Suprapubic skin (tissue), 4 donors: ENCODE measurements at regions not wholly inside any gene's neighbourhood (a gene's known extent, or its start where the extent isn't known, plus 50 kb on each side); places are given as distances from the start of the nearest gene placed in this dataset.

Experiments
- DNase-seq, 2 donors: peaks; one replicate each; pipeline ENCODE4 v3.0.0-alpha.2; 2019; ENCODE audit warnings: low spot score in 2 of 2
- H3K27ac ChIP-seq: fragments of 200-600 bp; sonication (generic); one replicate; pipeline ENCODE4 v1.5.1; 2019
- H3K27me3 ChIP-seq: fragments of 200-600 bp; sonication (generic); one replicate; pipeline ENCODE4 v1.5.1; 2019
- H3K36me3 ChIP-seq: fragments of 200-600 bp; sonication (generic); one replicate; pipeline ENCODE4 v1.5.1; 2019
- H3K4me1 ChIP-seq: fragments of 200-600 bp; sonication (generic); one replicate; pipeline ENCODE4 v1.5.1; 2019
- H3K4me3 ChIP-seq: fragments of 200-600 bp; sonication (generic); one replicate; pipeline ENCODE4 v1.5.1; 2019; ENCODE audit warnings: mild to moderate bottlenecking
- H3K9me3 ChIP-seq: fragments of 200-600 bp; sonication (generic); one replicate; pipeline ENCODE4 v1.5.1; 2019
- CTCF ChIP-seq, 2 donors: fragments of 200-600 bp in 1 of 2; fragments of 450-650 bp in 1 of 2; sonication (generic) in 1 of 2; IDR thresholded peaks; one replicate each; pipeline ENCODE4 v1.5.1; 2016 to 2019; ENCODE audit warnings: antibody characterized with exemption in 2 of 2, mild to moderate bottlenecking in 1 of 2, moderate library complexity in 1 of 2
- EP300 ChIP-seq: sonication (generic); formaldehyde crosslinking; IDR thresholded peaks from one replicate; pipeline ENCODE4 v1.6.1; 2017; ENCODE audit warnings: antibody characterized with exemption
- POLR2A ChIP-seq, 2 donors: fragments of 450-650 bp; IDR thresholded peaks; one replicate each; pipeline ENCODE4 v1.6.1; 2017; ENCODE audit warnings: antibody characterized with exemption in 2 of 2, mild to moderate bottlenecking in 2 of 2, moderate library complexity in 2 of 2
- POLR2AphosphoS5 ChIP-seq, 3 donors: sonication (generic); formaldehyde crosslinking; IDR thresholded peaks; one replicate each; pipeline ENCODE4 v1.6.1; 2017; ENCODE audit warnings: antibody characterized with exemption in 3 of 3
- WGBS: methylation state at CpG from one replicate; pipeline ENCODE4 v1.1.5; 2018; 5-methylcytosine and 5-hydroxymethylcytosine counted together

- no peak overlapping the region for H3K4me3 ChIP-seq
- H3K4me1 ChIP-seq, result no peaks in the 10 kb centered on the region
- H3K9me3 ChIP-seq, result no peaks in the 10 kb centered on the region
- H3K27ac ChIP-seq, result no peak overlapping the region
- H3K36me3 ChIP-seq, result no peaks in the 10 kb centered on the region
- 96% methylated on average over 8 of the region's 8 CpGs for WGBS
- no peak for TF ChIP-seq POLR2AphosphoS5 (IDR thresholded peaks at IDR 0.05)
- H3K27me3 ChIP-seq, result peaks cover 7% of the 10 kb centered on the region
- DNase-seq, result no peak
These were observed 657.4 kb upstream of the ID2 start for GRCh38 chr2:8024506-8024905.

GRCh38 chr2:8026381-8026780 is 655.5 kb upstream of the ID2 start:
- H3K27me3 ChIP-seq, result peaks cover 7% of the 10 kb centered on the region
- 72% methylated on average over 4 of the region's 4 CpGs for WGBS
- H3K4me3 ChIP-seq, result no peak overlapping the region
- no peaks in the 10 kb centered on the region for H3K9me3 ChIP-seq
- H3K4me1 ChIP-seq, result no peaks in the 10 kb centered on the region
- no peak for TF ChIP-seq POLR2A (IDR thresholded peaks at IDR 0.05)
- TF ChIP-seq POLR2AphosphoS5 (IDR thresholded peaks at IDR 0.05), result no peak
- no peak for TF ChIP-seq EP300
- no peak for TF ChIP-seq CTCF (IDR thresholded peaks at IDR 0.05)
- no peak overlapping the region for H3K27ac ChIP-seq
- no peak for DNase-seq
- no peaks in the 10 kb centered on the region for H3K36me3 ChIP-seq

GRCh38 chr2:8027387-8027786 is 654.5 kb upstream of the ID2 start:
- Histone ChIP-seq H3K27ac (no peak overlapping the region), H3K4me3 (no peak overlapping the region), H3K36me3 (no peaks in the 10 kb centered on the region), H3K27me3 (peaks cover 7% of the 10 kb centered on the region), H3K4me1 (no peaks in the 10 kb centered on the region), H3K9me3 (no peaks in the 10 kb centered on the region)
- TF ChIP-seq POLR2A (IDR thresholded peaks at IDR 0.05), result no peak
- TF ChIP-seq POLR2AphosphoS5 (IDR thresholded peaks at IDR 0.05), result no peak
- TF ChIP-seq EP300, result no peak
- no peak for TF ChIP-seq CTCF (IDR thresholded peaks at IDR 0.05)
- DNase-seq, result no peak
- 93% methylated on average over 11 of the region's 11 CpGs for WGBS

- WGBS, result 96% methylated on average over 13 of the region's 21 CpGs
- H3K4me3 ChIP-seq, result no peak overlapping the region
- no peaks in the 10 kb centered on the region for H3K36me3 ChIP-seq
- no peak for TF ChIP-seq POLR2A (IDR thresholded peaks at IDR 0.05)
- no peak for TF ChIP-seq CTCF (IDR thresholded peaks at IDR 0.05)
- TF ChIP-seq POLR2AphosphoS5 (IDR thresholded peaks at IDR 0.05), result no peak
- TF ChIP-seq EP300, result no peak
- no peaks in the 10 kb centered on the region for H3K4me1 ChIP-seq
- no peaks in the 10 kb centered on the region for H3K9me3 ChIP-seq
- H3K27ac ChIP-seq, result no peak overlapping the region
- DNase-seq, result no peak
- H3K27me3 ChIP-seq, result peaks cover 7% of the 10 kb centered on the region
These were observed 653.8 kb upstream of the ID2 start for GRCh38 chr2:8028036-8028435.

- Histone ChIP-seq H3K4me3 (no peak overlapping the region), H3K27me3 (peaks cover 7% of the 10 kb centered on the region), H3K27ac (no peak overlapping the region), H3K4me1 (no peaks in the 10 kb centered on the region), H3K36me3 (no peaks in the 10 kb centered on the region), H3K9me3 (no peaks in the 10 kb centered on the region)
- 60% methylated on average over 1 of the region's 8 CpGs for WGBS
- DNase-seq, result no peak
- TF ChIP-seq POLR2A (IDR thresholded peaks at IDR 0.05), result no peak
- TF ChIP-seq POLR2AphosphoS5 (IDR thresholded peaks at IDR 0.05), result no peak
- TF ChIP-seq EP300, result no peak
- TF ChIP-seq CTCF (IDR thresholded peaks at IDR 0.05), result no peak
These were observed 653.4 kb upstream of the ID2 start for GRCh38 chr2:8028436-8028835.

- H3K9me3 ChIP-seq, result no peaks in the 10 kb centered on the region
- H3K27ac ChIP-seq, result no peak overlapping the region
- H3K27me3 ChIP-seq, result peaks cover 7% of the 10 kb centered on the region
- WGBS, result 69% methylated on average over 5 of the region's 5 CpGs
- TF ChIP-seq POLR2AphosphoS5 (IDR thresholded peaks at IDR 0.05) (no peak), POLR2A (IDR thresholded peaks at IDR 0.05) (no peak), EP300 (no peak), CTCF (IDR thresholded peaks at IDR 0.05) (no peak)
- no peak for DNase-seq
- no peak overlapping the region for H3K4me3 ChIP-seq
- H3K36me3 ChIP-seq, result no peaks in the 10 kb centered on the region
- H3K4me1 ChIP-seq, result no peaks in the 10 kb centered on the region
These were observed 652.9 kb upstream of the ID2 start for GRCh38 chr2:8028981-8029380.
